ENCODE measurements at regions not wholly inside any gene's neighbourhood (a gene's known extent, or its start where the extent isn't known, plus 50 kb on each side); places are given as distances from the start of the nearest gene placed in this dataset.

DNA sequence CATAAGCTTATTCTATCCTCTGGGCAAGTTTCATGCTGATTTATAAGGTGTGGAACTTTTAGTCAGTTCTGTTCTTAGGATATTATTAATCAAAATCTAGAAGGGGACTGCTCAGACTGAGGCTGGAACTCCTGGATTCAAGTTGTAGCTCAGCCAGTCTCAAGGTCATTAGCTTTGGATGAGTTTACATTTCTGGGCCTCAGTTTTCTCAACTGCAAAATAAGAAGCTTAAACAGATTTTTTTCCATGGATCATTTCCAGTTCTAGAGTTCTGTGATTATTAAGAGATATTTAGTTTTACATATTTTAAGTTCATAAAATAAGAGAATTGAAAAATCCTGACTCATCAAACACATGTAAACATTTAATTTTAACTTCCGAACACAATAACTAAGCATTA, 442.5 kb upstream of the PKDCC start:
- H3K4me3 ChIP-seq (ENCODE audit: low read depth, low read length): no peak overlapping the region
- TF ChIP-seq, protein P1, sequence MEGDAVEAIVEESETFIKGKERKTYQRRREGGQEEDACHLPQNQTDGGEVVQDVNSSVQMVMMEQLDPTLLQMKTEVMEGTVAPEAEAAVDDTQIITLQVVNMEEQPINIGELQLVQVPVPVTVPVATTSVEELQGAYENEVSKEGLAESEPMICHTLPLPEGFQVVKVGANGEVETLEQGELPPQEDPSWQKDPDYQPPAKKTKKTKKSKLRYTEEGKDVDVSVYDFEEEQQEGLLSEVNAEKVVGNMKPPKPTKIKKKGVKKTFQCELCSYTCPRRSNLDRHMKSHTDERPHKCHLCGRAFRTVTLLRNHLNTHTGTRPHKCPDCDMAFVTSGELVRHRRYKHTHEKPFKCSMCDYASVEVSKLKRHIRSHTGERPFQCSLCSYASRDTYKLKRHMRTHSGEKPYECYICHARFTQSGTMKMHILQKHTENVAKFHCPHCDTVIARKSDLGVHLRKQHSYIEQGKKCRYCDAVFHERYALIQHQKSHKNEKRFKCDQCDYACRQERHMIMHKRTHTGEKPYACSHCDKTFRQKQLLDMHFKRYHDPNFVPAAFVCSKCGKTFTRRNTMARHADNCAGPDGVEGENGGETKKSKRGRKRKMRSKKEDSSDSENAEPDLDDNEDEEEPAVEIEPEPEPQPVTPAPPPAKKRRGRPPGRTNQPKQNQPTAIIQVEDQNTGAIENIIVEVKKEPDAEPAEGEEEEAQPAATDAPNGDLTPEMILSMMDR (conservative IDR thresholded peaks at IDR 0.05; ENCODE audit: low read depth, low read length): no peak
- no peak for DNase-seq (ENCODE audit: low read depth)

DNA sequence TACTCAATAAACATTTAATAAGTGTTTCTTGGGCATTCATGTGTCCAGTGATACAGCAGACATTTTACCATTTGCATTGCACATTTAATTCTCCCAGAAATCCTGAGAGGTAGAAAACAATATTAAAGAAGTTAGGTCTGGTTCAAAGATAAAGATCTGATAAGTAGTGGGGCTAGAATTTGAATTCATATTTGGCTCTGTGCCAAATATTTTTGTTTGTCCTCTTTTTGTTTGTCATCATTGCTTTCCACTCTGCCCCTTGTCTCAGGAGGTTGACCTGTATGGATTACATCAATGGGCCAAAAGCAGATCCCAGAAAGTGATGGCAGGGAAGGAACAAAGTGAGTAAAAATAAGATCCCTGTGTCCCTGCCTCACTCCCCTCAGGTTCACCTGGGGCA, 441.9 kb upstream of the PKDCC start:
- DNase-seq (ENCODE audit: low read depth): no peak
- TF ChIP-seq, protein P1 (conservative IDR thresholded peaks at IDR 0.05; ENCODE audit: low read depth, low read length): no peak
- no peak overlapping the region for H3K4me3 ChIP-seq (ENCODE audit: low read depth, low read length)

DNA sequence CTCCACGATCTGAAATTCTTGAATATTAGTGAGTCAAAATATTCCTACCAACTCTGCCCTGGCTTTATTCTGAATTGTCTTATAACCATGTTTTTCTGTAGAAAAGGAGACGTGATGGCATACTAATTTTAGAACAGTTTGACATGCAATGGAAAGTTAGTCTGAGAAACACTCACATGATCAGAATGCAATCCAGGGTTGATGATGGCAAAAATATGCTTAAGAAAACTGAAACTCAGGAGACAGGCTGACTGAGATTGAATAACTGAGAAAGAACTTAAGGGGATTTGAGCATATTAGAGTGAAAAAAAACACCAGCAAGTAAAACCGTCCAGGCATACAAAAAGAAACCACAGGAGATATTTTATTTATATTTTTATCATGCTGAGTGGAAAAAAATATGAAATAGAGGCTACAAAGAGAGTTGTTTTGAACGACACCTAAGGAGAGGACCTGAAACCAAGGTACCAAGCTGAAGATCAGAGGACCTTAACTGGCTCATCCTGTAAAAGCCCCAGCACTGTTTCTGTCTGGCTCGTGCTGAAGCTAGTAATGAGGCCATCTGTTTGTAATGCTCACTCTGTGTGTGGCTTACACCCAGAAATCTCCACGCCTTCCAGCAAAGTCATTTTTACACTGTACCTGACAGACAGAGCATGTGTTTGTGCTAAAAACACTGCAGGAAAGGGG, 437.2 kb upstream of the PKDCC start:
- TF ChIP-seq, protein P1 (conservative IDR thresholded peaks at IDR 0.05; ENCODE audit: low read depth, low read length): no peak
- H3K4me3 ChIP-seq (ENCODE audit: low read depth, low read length): no peak overlapping the region

DNA sequence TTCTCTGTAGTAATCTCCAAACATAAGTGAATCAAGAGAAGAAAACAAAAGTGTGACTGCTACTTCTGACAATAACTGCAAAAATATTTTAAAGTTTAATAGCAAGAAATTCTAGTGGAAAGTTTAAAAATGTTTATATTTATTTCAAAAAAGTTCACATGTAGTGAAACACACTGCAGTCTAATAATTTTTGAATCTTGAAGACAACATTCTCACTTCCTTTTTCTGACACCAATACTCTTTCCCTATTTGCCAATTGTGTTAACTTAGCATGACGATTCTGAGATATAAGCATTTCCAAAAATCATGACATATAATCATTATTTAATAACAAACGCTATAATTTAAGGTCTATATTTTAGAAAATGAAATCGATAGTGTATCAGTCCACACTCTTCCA, 429.1 kb upstream of the PKDCC start:
- no peak for DNase-seq (ENCODE audit: low read depth)
- TF ChIP-seq, protein P1 (conservative IDR thresholded peaks at IDR 0.05; ENCODE audit: low read depth, low read length): no peak
- no peak overlapping the region for H3K4me3 ChIP-seq (ENCODE audit: low read depth, low read length)

More for the DNA sequence above, 437.2 kb upstream of the PKDCC start:
- peak; percentile 58 for DNase-seq (ENCODE audit: low read depth)

DNA sequence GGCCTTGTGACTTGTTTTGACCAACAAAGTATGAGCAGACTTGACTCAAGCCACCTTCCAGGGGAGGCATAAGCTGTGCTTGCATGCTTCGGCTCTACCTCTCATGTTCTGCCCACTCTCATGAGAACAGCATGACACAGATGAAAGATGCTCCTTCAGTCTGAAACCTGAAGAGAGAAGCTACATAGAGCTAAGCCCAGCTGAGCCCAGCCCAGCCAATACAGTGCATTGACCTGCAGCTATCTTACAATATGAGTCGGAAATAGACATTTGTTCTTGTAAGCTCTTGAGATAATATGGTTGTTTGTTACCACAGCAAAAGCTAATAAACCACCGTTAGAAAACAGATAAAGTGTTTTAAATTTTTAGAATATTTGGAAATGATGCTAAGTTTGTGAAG, 426.7 kb upstream of the PKDCC start:
- TF ChIP-seq, protein P1 (conservative IDR thresholded peaks at IDR 0.05; ENCODE audit: low read depth, low read length): no peak
- no peak for DNase-seq (ENCODE audit: low read depth)

DNA sequence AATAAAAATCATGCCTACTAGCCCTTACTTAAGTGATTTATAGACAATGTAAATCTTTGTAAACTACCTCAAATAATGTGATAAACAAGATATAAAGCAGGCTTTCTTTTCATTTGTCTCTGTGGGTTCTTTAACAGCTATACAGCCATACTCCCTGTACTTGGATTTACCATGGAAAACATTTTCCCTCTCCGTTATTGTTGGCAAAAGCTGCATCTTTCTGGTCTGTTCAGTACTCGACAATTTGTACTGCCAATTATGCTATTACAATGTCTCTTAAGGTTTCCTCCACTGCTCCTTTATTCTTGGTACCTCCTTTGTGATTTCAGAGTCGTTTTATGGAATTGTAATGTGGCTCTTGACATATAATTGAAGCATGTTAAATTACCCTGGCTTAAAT, 426.3 kb upstream of the PKDCC start:
- no peak for DNase-seq (ENCODE audit: low read depth)
- H3K4me3 ChIP-seq (ENCODE audit: low read depth, low read length): no peak overlapping the region
- TF ChIP-seq, protein P1 (conservative IDR thresholded peaks at IDR 0.05; ENCODE audit: low read depth, low read length): no peak

More for the DNA sequence above, 426.7 kb upstream of the PKDCC start:
- H3K4me3 ChIP-seq (ENCODE audit: low read depth, low read length): no peak overlapping the region

DNA sequence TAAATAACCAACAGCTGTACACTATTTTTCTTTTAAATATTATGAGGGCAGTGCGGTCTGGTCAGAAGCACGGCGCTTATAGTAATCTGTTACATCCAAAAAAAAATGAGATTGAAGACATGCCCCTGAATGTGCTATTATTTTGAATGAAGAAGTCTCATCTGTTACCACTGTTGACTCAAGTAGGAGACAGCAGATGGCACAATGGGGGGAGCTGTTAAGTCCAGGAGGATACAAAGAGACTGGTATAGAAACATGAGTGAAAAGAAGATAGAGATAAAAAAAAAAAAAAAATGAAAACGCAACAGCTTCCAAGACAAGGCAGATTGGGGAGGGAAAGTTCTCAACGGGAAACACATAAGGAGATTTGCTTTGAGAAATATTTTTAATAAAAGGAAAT, 425.5 kb upstream of the PKDCC start:
- no peak for DNase-seq (ENCODE audit: low read depth)
- H3K4me3 ChIP-seq (ENCODE audit: low read depth, low read length): no peak overlapping the region
- TF ChIP-seq, protein P1 (conservative IDR thresholded peaks at IDR 0.05; ENCODE audit: low read depth, low read length): no peak
